NB4 (cell line): ENCODE measurements at regions not wholly inside any gene's neighbourhood (a gene's known extent, or its start where the extent isn't known, plus 50 kb on each side); places are given as distances from the start of the nearest gene placed in this dataset.

Source experiments
- CTCF ChIP-seq: IDR thresholded peaks from one replicate; pipeline ENCODE4 v1.5.1; 2012; ENCODE audit warnings: low read depth, low read length
- POLR2A ChIP-seq: IDR thresholded peaks from 2 replicates; pipeline ENCODE4 v1.6.1; 2011; ENCODE audit warnings: mild to moderate bottlenecking; ENCODE audit not compliant: insufficient read length; ENCODE audit errors: extremely low read depth
- TF ChIP-seq, protein P1 (sequence below): IDR thresholded peaks from 2 replicates; pipeline ENCODE4 v1.6.1; 2011; ENCODE audit warnings: low read depth, low read length

DNA sequence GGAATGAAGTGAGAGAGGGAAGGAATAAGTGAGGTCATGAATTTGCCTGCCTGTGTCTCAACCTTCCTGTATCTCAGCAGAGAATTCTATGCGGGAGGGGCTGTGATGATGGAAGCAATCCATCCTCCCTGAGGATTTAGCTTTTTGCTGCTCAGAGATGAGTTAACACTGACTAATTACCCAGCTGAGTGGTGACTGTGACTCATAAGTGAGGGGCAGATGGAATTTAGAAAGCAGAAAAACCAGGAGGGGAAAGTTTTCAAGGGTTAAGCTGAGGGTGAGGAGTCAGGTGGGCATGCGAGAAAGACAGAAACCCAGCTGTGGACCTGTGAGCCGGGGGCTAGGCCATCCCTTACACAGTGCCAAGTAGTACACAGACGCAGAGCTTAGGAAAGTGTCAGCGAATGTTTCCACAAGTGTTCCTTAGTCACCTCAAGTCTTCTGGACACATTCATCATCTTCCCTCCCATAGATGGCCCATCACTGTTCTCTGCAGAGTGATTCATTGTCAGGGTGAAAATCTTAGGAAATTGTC, 277.9 kb downstream of the IPO8 start:
- TF ChIP-seq, protein P1, sequence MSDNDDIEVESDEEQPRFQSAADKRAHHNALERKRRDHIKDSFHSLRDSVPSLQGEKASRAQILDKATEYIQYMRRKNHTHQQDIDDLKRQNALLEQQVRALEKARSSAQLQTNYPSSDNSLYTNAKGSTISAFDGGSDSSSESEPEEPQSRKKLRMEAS = no peak
- no peak for TF ChIP-seq POLR2A
- TF ChIP-seq CTCF = no peak
